DOHH2 (cell line): ENCODE measurements at regions not wholly inside any gene's neighbourhood (a gene's known extent, or its start where the extent isn't known, plus 50 kb on each side); places are given as distances from the start of the nearest gene placed in this dataset.

Experiments used
- H3F3A ChIP-seq: fragments of 200-600 bp; sonication (generic), shearing (Covaris generic); 2 replicates; pipeline ENCODE4 v1.6.0; 2016; ENCODE audit warnings: antibody characterized with exemption, mild to moderate bottlenecking; ENCODE audit not compliant: control insufficient read depth, insufficient read depth
- H3K27ac ChIP-seq: fragments of 200-600 bp; sonication (generic); 2 replicates; pipeline ENCODE4 v1.5.1; 2014; ENCODE audit warnings: low read depth, mild to moderate bottlenecking, low read length, moderate library complexity
- H3K27me3 ChIP-seq: fragments of 200-600 bp; sonication (generic); 2 replicates; pipeline ENCODE4 v1.6.1; 2014; ENCODE audit warnings: mild to moderate bottlenecking, low read length, mixed read lengths; ENCODE audit not compliant: control insufficient read depth
- H3K36me3 ChIP-seq: fragments of 200-600 bp; sonication (generic); 2 replicates; pipeline ENCODE4 v1.6.1; 2014; ENCODE audit warnings: mild to moderate bottlenecking, low read length, moderate library complexity, mixed read lengths; ENCODE audit not compliant: control insufficient read depth
- H3K4me1 ChIP-seq: fragments of 200-600 bp; sonication (generic); 2 replicates; pipeline ENCODE4 v1.6.1; 2014; ENCODE audit warnings: mild to moderate bottlenecking, low read length, mixed read lengths; ENCODE audit not compliant: control insufficient read depth
- H3K4me2 ChIP-seq: fragments of 200-600 bp; sonication (generic); 2 replicates; pipeline ENCODE4 v1.6.0; 2014; ENCODE audit warnings: mild to moderate bottlenecking, low read length, moderate library complexity
- H3K4me3 ChIP-seq: fragments of 200-600 bp; sonication (generic); 2 replicates; pipeline ENCODE4 v1.5.1; 2014; ENCODE audit warnings: mild to moderate bottlenecking, low read length, mixed read lengths
- H3K79me2 ChIP-seq: fragments of 200-600 bp; sonication (generic); 2 replicates; pipeline ENCODE4 v1.6.1; 2014; ENCODE audit warnings: mild to moderate bottlenecking, low read length, mixed read lengths; ENCODE audit not compliant: control insufficient read depth
- H3K9me2 ChIP-seq: fragments of 200-600 bp; sonication (generic); replicated peaks from 2 replicates; pipeline ENCODE4 v1.6.1; 2014; ENCODE audit warnings: mild to moderate bottlenecking, low read length, mixed read lengths; ENCODE audit not compliant: control insufficient read depth
- H3K9me3 ChIP-seq: fragments of 200-600 bp; sonication (generic); 2 replicates; pipeline ENCODE4 v1.6.1; 2014; ENCODE audit warnings: antibody characterized with exemption, low read length, mixed read lengths; ENCODE audit not compliant: control insufficient read depth, insufficient read depth
- H4K20me1 ChIP-seq: fragments of 200-600 bp; sonication (generic); 2 replicates; pipeline ENCODE4 v1.6.0; 2014; ENCODE audit warnings: low read depth, mild to moderate bottlenecking, antibody characterized with exemption, low read length, moderate library complexity; ENCODE audit not compliant: control insufficient read depth, insufficient read depth
- EZH2phosphoT487 ChIP-seq: fragments of 200-600 bp; sonication (generic); IDR thresholded peaks from 2 replicates; pipeline ENCODE4 v1.6.1; 2017; ENCODE audit warnings: borderline replicate concordance, mild to moderate bottlenecking, antibody characterized with exemption, low read length, moderate library complexity, mixed read lengths
- TF ChIP-seq, protein P1 (sequence below): fragments of 200-600 bp; sonication (generic); IDR thresholded peaks from one replicate; pipeline ENCODE4 v1.5.1; 2014; ENCODE audit warnings: antibody characterized with exemption, mild to moderate bottlenecking, low read depth, low read length; ENCODE audit not compliant: poor library complexity, severe bottlenecking

DNA sequence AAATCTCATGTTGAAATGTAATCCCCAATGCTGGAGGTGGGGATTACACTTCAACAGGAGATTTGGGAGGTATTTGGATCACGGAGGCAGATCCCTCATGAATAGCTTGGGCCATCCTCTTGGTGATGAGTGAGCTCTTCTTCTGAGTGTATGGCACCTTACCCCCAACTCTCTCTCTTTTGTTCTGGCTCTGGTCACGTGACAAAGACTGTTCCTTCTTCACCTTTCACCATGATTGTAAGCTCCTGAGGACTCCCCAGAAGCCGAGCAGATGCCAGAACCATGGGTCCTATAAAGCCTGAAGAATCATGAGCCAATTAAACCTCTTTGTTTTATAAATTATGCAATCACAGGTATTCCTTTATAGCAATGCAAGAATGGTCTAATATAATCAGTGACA, 684.2 kb downstream of the LIG4 start:
- TF ChIP-seq, protein P1, sequence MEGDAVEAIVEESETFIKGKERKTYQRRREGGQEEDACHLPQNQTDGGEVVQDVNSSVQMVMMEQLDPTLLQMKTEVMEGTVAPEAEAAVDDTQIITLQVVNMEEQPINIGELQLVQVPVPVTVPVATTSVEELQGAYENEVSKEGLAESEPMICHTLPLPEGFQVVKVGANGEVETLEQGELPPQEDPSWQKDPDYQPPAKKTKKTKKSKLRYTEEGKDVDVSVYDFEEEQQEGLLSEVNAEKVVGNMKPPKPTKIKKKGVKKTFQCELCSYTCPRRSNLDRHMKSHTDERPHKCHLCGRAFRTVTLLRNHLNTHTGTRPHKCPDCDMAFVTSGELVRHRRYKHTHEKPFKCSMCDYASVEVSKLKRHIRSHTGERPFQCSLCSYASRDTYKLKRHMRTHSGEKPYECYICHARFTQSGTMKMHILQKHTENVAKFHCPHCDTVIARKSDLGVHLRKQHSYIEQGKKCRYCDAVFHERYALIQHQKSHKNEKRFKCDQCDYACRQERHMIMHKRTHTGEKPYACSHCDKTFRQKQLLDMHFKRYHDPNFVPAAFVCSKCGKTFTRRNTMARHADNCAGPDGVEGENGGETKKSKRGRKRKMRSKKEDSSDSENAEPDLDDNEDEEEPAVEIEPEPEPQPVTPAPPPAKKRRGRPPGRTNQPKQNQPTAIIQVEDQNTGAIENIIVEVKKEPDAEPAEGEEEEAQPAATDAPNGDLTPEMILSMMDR = no peak
- no peaks in the 10 kb centered on the region for H4K20me1 ChIP-seq

DNA sequence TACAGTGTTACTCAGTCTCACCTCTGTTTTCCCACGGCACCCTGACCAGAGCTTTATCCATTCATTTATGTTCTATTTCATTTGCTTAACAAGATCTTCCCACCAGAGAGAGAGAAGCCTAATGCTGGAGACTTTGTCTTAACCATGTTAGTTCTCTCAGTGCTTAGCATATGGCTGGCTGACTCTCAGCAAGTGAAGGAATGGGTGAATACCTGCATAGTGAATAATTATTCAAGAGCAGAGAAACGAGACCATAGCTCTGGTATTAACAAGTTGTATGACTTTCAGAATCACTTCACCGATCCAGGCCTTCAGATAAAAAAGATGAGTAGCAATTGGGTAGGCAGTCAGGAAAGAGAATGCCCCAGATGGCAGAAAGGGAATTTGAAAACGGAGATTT, 686.3 kb downstream of the LIG4 start:
- Histone ChIP-seq H3K4me2 (no peak overlapping the region), H3K4me3 (no peak overlapping the region), H3K27me3 (no peaks in the 10 kb centered on the region), H3K9me2 (no peaks in the 10 kb centered on the region), H3K36me3 (no peaks in the 10 kb centered on the region), H3K9me3 (no peaks in the 10 kb centered on the region), H3F3A (no peaks in the 10 kb centered on the region), H3K4me1 (no peaks in the 10 kb centered on the region), H3K79me2 (no peaks in the 10 kb centered on the region), H4K20me1 (no peaks in the 10 kb centered on the region), H3K27ac (no peak overlapping the region)
- TF ChIP-seq, protein P1 = no peak
- TF ChIP-seq EZH2phosphoT487 = no peak

More for the DNA sequence above, 684.2 kb downstream of the LIG4 start:
- Histone ChIP-seq H3K4me1 (no peaks in the 10 kb centered on the region), H3K4me3 (no peak overlapping the region), H3K9me2 (no peaks in the 10 kb centered on the region), H3K36me3 (no peaks in the 10 kb centered on the region), H3K27me3 (no peaks in the 10 kb centered on the region), H3F3A (no peaks in the 10 kb centered on the region), H3K79me2 (no peaks in the 10 kb centered on the region), H3K9me3 (no peaks in the 10 kb centered on the region), H3K27ac (no peak overlapping the region), H3K4me2 (no peak overlapping the region)

DNA sequence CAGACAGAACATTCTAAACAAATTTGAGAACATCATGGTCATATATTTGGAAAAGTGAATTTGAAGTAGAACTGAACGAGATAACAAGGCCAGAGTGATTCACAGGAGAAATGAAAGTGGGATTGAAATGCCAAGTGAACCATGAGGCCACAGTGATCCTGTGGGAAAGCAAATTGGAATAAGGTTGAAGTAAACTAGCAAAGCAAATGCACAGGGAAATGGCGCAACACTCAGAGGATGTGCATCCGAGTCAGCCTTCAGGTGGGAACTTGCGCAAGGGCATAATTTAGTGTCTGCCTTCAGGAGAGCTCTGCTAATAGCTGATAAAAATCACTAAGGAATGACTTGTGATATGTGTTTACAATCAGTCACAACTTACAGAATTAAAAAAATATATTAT, 696.6 kb downstream of the LIG4 start:
- no peak for TF ChIP-seq EZH2phosphoT487
- TF ChIP-seq, protein P1 = no peak
- H3K9me2 ChIP-seq = no peaks in the 10 kb centered on the region
- no peak overlapping the region for H3K4me3 ChIP-seq
- no peaks in the 10 kb centered on the region for H3K27me3 ChIP-seq
- no peak overlapping the region for H3K4me2 ChIP-seq
- H4K20me1 ChIP-seq = no peaks in the 10 kb centered on the region
- H3K36me3 ChIP-seq = no peaks in the 10 kb centered on the region
- H3K4me1 ChIP-seq = no peaks in the 10 kb centered on the region
- no peaks in the 10 kb centered on the region for H3F3A ChIP-seq
- H3K9me3 ChIP-seq = no peaks in the 10 kb centered on the region
- no peak overlapping the region for H3K27ac ChIP-seq
- no peaks in the 10 kb centered on the region for H3K79me2 ChIP-seq

DNA sequence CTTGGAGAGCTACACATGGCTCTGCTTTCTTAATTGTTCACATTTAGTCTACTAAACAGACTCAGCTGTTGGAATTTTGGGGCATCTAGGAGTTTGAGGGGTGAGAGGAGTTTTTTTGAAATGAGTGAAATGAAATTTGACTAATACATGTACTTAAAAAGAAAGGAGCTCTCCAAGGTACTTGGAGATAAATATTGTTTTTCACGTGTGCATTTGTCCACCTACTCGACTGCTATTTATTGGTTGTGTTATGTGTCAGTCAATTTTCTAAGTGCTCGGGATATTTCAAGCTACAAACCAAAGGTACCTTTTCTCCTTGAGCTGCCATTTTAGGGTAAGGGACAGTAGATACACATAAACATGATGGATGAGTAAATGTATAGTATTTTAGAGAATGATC, 697.0 kb downstream of the LIG4 start:
- Histone ChIP-seq H3K36me3 (no peaks in the 10 kb centered on the region), H3F3A (no peaks in the 10 kb centered on the region), H3K27ac (no peak overlapping the region), H3K27me3 (no peaks in the 10 kb centered on the region), H4K20me1 (no peaks in the 10 kb centered on the region), H3K9me3 (no peaks in the 10 kb centered on the region), H3K4me2 (no peak overlapping the region), H3K4me3 (no peak overlapping the region), H3K79me2 (no peaks in the 10 kb centered on the region), H3K9me2 (no peaks in the 10 kb centered on the region), H3K4me1 (no peaks in the 10 kb centered on the region)
- TF ChIP-seq, protein P1 = no peak
- no peak for TF ChIP-seq EZH2phosphoT487
